GM20000 (cell line): ENCODE measurements at regions not wholly inside any gene's neighbourhood (a gene's known extent, or its start where the extent isn't known, plus 50 kb on each side); places are given as distances from the start of the nearest gene placed in this dataset.

Source experiments
- DNase-seq: peaks from one replicate; pipeline ENCODE4 v3.0.0; 2012; ENCODE audit warnings: low spot score
- CTCF ChIP-seq: IDR thresholded peaks from 2 replicates; pipeline ENCODE4 v1.5.1; 2012; ENCODE audit warnings: mild to moderate bottlenecking, control low read depth; ENCODE audit errors: extremely low read depth, missing control alignments

GRCh38 chr5:117261948-117262571, 687.4 kb upstream of the SEMA6A start:
- no peak for TF ChIP-seq CTCF
- DNase-seq: no peak

- DNase-seq: no peak
- TF ChIP-seq CTCF: no peak
These were observed 680.8 kb upstream of the SEMA6A start for GRCh38 chr5:117255211-117256027.

- no peak for DNase-seq
- no peak for TF ChIP-seq CTCF
These were observed 677.9 kb upstream of the SEMA6A start for GRCh38 chr5:117252566-117252965.

- no peak for DNase-seq
- TF ChIP-seq CTCF: no peak
These were observed 674.6 kb upstream of the SEMA6A start for GRCh38 chr5:117249086-117249815.

- DNase-seq: no peak
- no peak for TF ChIP-seq CTCF
These were observed 671.8 kb upstream of the SEMA6A start for GRCh38 chr5:117246424-117246823.

GRCh38 chr5:117245130-117245529, 670.5 kb upstream of the SEMA6A start:
- TF ChIP-seq CTCF: no peak
- DNase-seq: no peak

- no peak for TF ChIP-seq CTCF
- no peak for DNase-seq
These were observed 667.4 kb upstream of the SEMA6A start for GRCh38 chr5:117242028-117242427.
